ENCODE measurements at regions not wholly inside any gene's neighbourhood (a gene's known extent, or its start where the extent isn't known, plus 50 kb on each side); places are given as distances from the start of the nearest gene placed in this dataset.

DNA sequence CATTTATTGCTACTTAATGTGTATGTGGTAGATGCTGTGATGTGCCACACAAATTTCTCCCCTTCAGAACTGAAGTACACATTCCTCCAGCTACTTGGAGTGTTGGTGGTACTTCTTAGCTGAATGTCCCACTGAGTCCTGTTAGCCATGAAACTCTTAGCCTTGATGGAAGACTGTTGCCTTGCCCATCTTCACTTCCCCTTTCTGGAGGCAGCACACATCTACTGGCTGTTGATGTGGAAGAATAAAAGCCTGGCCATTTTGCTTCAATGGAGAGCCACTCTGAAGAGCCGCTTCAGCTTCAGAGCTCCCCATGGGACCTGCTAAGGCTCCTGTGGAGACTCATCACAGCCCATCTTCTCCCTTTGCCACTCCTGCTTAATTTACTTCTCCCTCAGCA is 157.7 kb upstream of the PITX2 start:
- Mint-ChIP-seq H3K9me3 (ENCODE audit: low read depth) (no peaks in the 10 kb centered on the region), H3K27ac (ENCODE audit: unreplicated experiment) (no peak overlapping the region), H3K27me3 (ENCODE audit: low read depth) (peaks cover 18% of the 10 kb centered on the region), H3K36me3 (ENCODE audit: low read depth) (no peaks in the 10 kb centered on the region), H3K4me3 (ENCODE audit: unreplicated experiment) (no peak overlapping the region), H3K4me1 (ENCODE audit: low read depth) (no peaks in the 10 kb centered on the region)
- TF ChIP-seq, protein P1, sequence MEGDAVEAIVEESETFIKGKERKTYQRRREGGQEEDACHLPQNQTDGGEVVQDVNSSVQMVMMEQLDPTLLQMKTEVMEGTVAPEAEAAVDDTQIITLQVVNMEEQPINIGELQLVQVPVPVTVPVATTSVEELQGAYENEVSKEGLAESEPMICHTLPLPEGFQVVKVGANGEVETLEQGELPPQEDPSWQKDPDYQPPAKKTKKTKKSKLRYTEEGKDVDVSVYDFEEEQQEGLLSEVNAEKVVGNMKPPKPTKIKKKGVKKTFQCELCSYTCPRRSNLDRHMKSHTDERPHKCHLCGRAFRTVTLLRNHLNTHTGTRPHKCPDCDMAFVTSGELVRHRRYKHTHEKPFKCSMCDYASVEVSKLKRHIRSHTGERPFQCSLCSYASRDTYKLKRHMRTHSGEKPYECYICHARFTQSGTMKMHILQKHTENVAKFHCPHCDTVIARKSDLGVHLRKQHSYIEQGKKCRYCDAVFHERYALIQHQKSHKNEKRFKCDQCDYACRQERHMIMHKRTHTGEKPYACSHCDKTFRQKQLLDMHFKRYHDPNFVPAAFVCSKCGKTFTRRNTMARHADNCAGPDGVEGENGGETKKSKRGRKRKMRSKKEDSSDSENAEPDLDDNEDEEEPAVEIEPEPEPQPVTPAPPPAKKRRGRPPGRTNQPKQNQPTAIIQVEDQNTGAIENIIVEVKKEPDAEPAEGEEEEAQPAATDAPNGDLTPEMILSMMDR (IDR thresholded peaks at IDR 0.05), result no peak
- no peak for DNase-seq (ENCODE audit: low spot score)

DNA sequence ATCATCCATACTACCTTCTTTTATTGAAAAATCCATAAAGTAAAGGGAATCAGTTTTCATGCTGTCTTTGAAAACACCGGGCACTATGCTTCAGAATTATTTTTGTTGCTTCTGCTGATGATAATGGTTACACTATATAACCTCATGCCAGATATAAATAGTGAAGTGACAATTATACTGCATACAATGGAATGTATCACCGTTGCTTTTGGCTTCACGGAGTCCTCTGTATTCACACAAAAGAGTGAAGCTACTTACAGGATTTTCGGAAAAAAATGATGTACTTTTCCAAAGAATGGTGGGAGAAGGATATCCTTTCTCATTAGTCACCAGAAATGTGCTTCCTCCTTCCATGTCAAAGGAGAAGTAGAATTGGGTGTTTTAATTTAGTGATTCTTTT is 159.1 kb upstream of the PITX2 start:
- H3K4me3 Mint-ChIP-seq (ENCODE audit: unreplicated experiment), result no peak overlapping the region
- H3K27ac Mint-ChIP-seq (ENCODE audit: unreplicated experiment), result no peak overlapping the region
- H3K36me3 Mint-ChIP-seq (ENCODE audit: low read depth), result no peaks in the 10 kb centered on the region
- no peak for DNase-seq (ENCODE audit: low spot score)
- H3K4me1 Mint-ChIP-seq (ENCODE audit: low read depth), result no peaks in the 10 kb centered on the region
- TF ChIP-seq, protein P1 (IDR thresholded peaks at IDR 0.05), result no peak
- H3K9me3 Mint-ChIP-seq (ENCODE audit: low read depth), result no peaks in the 10 kb centered on the region
- H3K27me3 Mint-ChIP-seq (ENCODE audit: low read depth), result peaks cover 18% of the 10 kb centered on the region

DNA sequence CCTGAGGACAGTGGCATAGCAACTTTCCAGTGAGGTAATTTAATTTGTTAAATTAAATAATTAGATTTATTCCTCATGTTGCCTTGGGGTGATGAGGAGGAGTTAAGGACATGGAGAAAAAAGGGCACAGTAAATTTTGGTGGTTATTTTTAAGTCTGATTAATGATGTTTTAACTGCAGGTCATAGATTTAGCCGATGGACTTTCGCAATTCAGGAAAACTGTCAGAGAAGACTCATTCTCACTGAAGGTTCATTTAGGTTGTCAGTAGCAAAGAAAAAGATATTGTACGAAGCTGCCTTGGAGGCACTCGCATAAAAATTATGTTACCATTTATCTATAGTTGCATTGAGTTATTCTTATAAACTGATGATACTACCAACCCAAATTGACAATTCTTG is 164.2 kb upstream of the PITX2 start:
- H3K4me3 Mint-ChIP-seq (ENCODE audit: unreplicated experiment), result no peak overlapping the region
- DNase-seq (ENCODE audit: low spot score), result no peak
- H3K27ac Mint-ChIP-seq (ENCODE audit: unreplicated experiment), result no peak overlapping the region
- no peaks in the 10 kb centered on the region for H3K4me1 Mint-ChIP-seq (ENCODE audit: low read depth)
- TF ChIP-seq, protein P1 (IDR thresholded peaks at IDR 0.05), result no peak
- H3K36me3 Mint-ChIP-seq (ENCODE audit: low read depth), result no peaks in the 10 kb centered on the region
- H3K9me3 Mint-ChIP-seq (ENCODE audit: low read depth), result no peaks in the 10 kb centered on the region
- peaks cover 15% of the 10 kb centered on the region for H3K27me3 Mint-ChIP-seq (ENCODE audit: low read depth)

DNA sequence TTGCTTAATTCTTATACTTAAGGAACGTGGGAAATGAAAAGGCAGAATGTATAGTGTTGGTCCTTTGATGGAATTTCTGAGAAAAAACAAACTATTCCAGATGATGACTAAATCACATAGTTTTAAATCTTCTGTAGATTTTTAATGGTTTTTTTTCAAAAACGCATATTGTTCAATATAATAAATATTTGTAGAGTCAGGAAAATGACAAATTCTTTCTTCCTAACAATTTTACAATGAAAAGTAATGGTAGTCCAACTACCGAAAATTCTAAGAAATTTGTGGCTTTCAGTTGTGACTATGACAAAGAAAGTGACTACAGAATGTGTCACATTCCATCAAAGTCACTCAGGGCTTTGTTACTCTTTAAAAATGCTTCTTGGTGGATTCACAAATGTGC is 164.8 kb upstream of the PITX2 start:
- TF ChIP-seq, protein P1 (IDR thresholded peaks at IDR 0.05), result no peak
- no peaks in the 10 kb centered on the region for H3K4me1 Mint-ChIP-seq (ENCODE audit: low read depth)
- H3K9me3 Mint-ChIP-seq (ENCODE audit: low read depth), result no peaks in the 10 kb centered on the region
- no peak overlapping the region for H3K4me3 Mint-ChIP-seq (ENCODE audit: unreplicated experiment)
- no peak for DNase-seq (ENCODE audit: low spot score)
- no peak overlapping the region for H3K27ac Mint-ChIP-seq (ENCODE audit: unreplicated experiment)
- H3K36me3 Mint-ChIP-seq (ENCODE audit: low read depth), result no peaks in the 10 kb centered on the region
- peaks cover 19% of the 10 kb centered on the region for H3K27me3 Mint-ChIP-seq (ENCODE audit: low read depth)

DNA sequence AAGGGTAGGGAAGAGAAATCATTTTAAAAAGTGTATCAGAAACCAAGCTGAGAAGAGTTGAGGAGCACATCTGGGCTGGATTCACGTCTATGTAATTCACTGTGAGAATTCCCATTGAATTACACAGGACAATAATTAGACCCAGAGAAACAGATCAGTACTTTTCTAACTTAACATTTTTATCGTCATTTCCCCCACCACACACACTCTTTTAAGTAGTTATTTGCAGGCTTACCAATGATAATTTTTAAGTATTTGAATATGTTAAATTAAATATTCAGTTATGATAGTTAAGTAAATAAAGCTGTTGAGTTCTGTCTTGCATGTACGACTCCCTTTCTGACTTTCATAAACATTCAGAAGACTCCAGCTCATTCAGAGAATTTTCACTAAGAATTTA is 165.4 kb upstream of the PITX2 start:
- Mint-ChIP-seq H3K4me3 (ENCODE audit: unreplicated experiment) (no peak overlapping the region), H3K27me3 (ENCODE audit: low read depth) (peaks cover 19% of the 10 kb centered on the region), H3K9me3 (ENCODE audit: low read depth) (no peaks in the 10 kb centered on the region), H3K4me1 (ENCODE audit: low read depth) (no peaks in the 10 kb centered on the region), H3K36me3 (ENCODE audit: low read depth) (no peaks in the 10 kb centered on the region), H3K27ac (ENCODE audit: unreplicated experiment) (no peak overlapping the region)
- TF ChIP-seq, protein P1 (IDR thresholded peaks at IDR 0.05), result no peak
- DNase-seq (ENCODE audit: low spot score), result no peak
